TTC549 (cell line): ENCODE measurements at regions not wholly inside any gene's neighbourhood (a gene's known extent, or its start where the extent isn't known, plus 50 kb on each side); places are given as distances from the start of the nearest gene placed in this dataset.
"Not testable (repeated sequence)": the region's sequence is repeated elsewhere in the genome, so short reads cannot be mapped to it uniquely, and the experiment has no call there.

Experiments
- FAIRE-seq: peaks from 2 replicates; lab custom pipeline; 2012; peaks lifted over from hg19 to GRCh38; lab: Jason Lieb, UNC

- not testable (repeated sequence) for FAIRE-seq
Measured at GRCh38 chr1:117314951-117315350, 52.3 kb upstream of the MAN1A2 start.

- no peak for FAIRE-seq
Measured at GRCh38 chr1:117313555-117313954, 53.7 kb upstream of the MAN1A2 start.

GRCh38 chr1:117312453-117313138 lies 54.7 kb upstream of the MAN1A2 start:
- peak; percentile 58 for FAIRE-seq

- no peak for FAIRE-seq
Measured at GRCh38 chr1:117308311-117308916, 58.8 kb upstream of the MAN1A2 start.

- no peak for FAIRE-seq
Measured at GRCh38 chr1:117301901-117302300, 65.3 kb upstream of the MAN1A2 start.

- FAIRE-seq = not testable (repeated sequence)
Measured at GRCh38 chr1:117300183-117300582, 67.1 kb upstream of the MAN1A2 start.

- FAIRE-seq = no peak
Measured at GRCh38 chr1:117295001-117295400, 72.2 kb upstream of the MAN1A2 start.

GRCh38 chr1:117290890-117291289 lies 76.4 kb upstream of the MAN1A2 start:
- no peak for FAIRE-seq

- no peak for FAIRE-seq
Measured at GRCh38 chr1:117289316-117289870, 77.9 kb upstream of the MAN1A2 start.

GRCh38 chr1:117286562-117286961 lies 75.8 kb upstream of the VTCN1 start:
- no peak for FAIRE-seq

GRCh38 chr1:117286145-117286544 lies 75.4 kb upstream of the VTCN1 start:
- FAIRE-seq = no peak

- FAIRE-seq = peak; percentile 78
Measured at GRCh38 chr1:117284399-117285215, 73.9 kb upstream of the VTCN1 start.

GRCh38 chr1:117278531-117278930 lies 67.8 kb upstream of the VTCN1 start:
- no peak for FAIRE-seq

GRCh38 chr1:117275055-117275454 lies 64.3 kb upstream of the VTCN1 start:
- FAIRE-seq = no peak

GRCh38 chr1:117271959-117272358 lies 61.2 kb upstream of the VTCN1 start:
- no peak for FAIRE-seq

GRCh38 chr1:117271129-117271528 lies 60.4 kb upstream of the VTCN1 start:
- FAIRE-seq = no peak

- FAIRE-seq = no peak
Measured at GRCh38 chr1:117270679-117271078, 60.0 kb upstream of the VTCN1 start.

- no peak for FAIRE-seq
Measured at GRCh38 chr1:117268535-117269455, 58.1 kb upstream of the VTCN1 start.

GRCh38 chr1:117267232-117267774 lies 56.6 kb upstream of the VTCN1 start:
- FAIRE-seq = no peak

GRCh38 chr1:117262976-117263375 lies 52.2 kb upstream of the VTCN1 start:
- no peak for FAIRE-seq

- no peak for FAIRE-seq
Measured at GRCh38 chr1:117261424-117261785, 50.7 kb upstream of the VTCN1 start.
